NOMO-1 (cell line): ENCODE measurements at regions not wholly inside any gene's neighbourhood (a gene's known extent, or its start where the extent isn't known, plus 50 kb on each side); places are given as distances from the start of the nearest gene placed in this dataset.
A peak's percentile ranks its signal among the peaks of the same experiment; 100 is the strongest.

Source experiments
- DNase-seq, 2 experiments: peaks; one replicate each; lab custom pipeline; 2025; ENCODE audit not compliant: unreplicated experiment in 2 of 2; lab: John Stamatoyannopoulos, UW

DNA sequence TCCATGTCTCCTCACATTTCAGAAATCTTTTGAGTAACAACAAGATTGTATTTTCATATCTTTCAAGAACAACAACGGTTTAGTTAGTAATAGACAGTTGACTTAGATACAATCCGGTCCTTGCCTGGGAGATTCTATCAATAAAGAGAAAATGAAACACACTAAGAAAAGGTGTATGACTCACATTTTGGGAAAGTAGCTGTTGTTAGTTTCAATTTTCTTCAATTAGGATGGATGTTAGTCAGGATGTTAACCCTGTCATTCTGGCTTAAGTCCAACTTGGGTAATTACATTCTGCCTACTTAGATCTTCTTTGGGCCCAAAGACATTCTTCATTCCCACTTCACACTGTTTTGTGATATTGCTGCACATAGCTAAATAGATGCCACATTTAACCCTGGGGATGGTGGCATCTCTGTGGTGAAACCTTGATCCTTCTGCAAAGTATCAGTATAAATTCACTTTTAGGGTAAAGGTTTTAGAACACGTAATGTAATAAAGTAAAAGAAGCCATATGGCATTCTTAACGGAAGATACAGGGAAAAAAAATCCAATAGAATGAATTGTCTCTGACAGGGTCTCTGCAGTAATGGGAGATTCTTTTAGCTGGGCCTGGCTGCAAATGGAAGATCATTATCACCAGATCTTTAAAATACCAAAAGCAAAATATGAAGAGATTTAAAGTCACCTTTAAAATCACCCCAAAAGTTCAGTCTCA is 365.5 kb downstream of the FIGN start:
- no peak for DNase-seq

DNA sequence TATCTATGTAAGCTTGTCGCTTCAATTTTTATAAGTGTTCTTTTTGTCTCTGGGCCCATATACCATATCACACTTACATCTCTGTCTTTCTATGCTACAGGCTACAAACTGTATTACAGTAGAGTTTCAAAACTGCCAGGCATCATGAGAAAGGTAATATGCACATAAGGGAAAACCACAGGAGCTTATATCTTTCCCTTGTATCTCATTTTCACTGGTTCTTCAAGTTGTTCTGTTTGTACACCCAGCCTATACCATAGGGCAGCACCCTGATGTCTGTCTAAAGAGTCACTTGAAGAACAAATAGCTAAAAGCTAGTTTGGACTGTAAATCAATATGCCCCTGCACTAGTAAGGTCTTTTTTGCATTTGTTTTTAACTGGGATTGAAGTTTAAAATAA is 366.7 kb downstream of the FIGN start:
- no peak for DNase-seq

DNA sequence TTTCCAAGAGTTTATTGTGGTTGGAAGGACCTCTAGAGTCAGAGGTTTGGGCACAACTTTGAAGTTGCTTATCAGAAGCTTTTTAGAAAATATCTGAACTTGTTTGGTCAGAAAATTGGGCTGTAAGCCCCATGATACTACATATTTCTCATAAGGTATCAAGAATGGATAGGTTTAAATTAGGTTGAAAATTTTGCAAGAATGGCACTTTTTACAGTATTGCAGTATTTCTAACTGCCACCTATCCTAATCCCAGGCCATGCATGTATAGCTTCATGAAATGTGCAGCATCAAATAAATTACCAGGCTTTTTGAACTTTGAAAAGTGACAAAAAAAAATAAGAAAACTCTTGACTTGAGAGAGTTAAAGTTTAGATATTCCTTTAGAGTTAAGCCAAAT is 367.2 kb downstream of the FIGN start:
- DNase-seq: no peak

DNA sequence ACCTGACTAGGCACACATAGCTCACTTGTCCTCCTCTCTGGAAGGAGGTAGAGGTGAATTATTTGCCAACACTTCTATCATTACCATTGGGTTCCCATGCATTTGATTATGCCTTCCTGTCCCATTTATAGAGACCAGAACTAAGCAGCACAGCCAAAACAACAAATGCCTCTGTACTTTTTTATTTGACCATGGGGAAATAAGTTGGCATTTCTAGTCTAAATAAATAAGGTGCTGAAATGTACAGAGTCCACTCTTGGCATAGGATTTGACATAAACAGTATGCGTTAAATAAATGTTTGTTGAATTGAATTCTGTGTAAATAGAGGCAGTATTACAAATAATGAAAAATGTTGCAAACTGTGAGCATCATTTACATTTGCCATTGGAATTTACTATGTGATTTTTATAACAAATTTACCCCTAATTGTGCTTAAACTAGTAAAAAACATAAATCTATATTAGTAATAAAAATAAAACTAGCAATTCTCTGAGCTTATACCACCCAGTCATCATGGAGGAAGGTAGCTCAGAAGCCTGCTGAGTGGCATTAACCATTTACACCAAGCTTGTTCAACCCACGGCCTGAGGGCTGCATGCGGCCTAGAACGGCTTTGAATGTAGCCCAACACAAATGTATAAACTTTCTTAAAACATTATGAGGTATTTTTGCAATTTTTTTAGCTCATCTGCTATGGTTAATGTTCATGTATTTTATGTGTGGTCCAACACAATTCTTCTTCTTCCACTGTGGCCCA is 367.8 kb downstream of the FIGN start:
- DNase-seq: no peak

DNA sequence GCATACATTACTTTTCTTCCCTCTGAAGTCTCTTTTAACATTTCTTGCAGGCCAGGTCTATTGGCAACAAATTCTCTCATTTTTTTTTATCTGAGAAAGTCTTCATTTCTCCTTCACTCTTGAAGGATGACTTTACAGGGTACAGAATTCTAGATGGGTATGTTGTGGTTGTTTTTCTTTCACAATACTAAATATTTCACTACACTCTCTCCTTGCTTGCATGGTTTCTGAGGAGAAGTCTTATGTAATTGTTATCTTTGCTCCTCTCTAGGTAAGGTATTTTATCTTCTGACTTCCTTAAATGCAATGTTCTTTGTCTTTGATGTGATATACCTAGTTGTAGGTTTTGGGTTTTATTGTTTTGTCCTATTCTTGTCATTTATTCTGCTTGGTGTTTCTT is 371.1 kb downstream of the FIGN start:
- no peak for DNase-seq

DNA sequence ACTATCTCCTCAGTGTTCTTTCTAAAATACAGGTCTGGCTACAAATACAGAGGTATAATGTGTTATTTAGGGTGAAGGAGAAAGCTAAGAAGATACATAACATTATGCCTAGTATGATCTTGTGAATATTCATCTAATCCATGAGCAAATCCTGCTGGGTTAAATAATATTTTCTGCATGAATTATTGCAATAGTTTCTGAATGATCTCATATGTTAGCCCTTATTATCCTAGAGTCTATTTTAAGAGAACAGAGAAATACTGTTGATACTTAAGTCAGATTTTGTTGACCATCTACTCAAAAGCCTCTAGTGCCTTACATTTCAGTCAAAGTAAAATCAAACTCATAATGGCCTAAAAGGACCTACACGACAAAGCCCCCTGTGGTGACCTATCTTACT is 382.3 kb downstream of the FIGN start:
- DNase-seq: no peak

DNA sequence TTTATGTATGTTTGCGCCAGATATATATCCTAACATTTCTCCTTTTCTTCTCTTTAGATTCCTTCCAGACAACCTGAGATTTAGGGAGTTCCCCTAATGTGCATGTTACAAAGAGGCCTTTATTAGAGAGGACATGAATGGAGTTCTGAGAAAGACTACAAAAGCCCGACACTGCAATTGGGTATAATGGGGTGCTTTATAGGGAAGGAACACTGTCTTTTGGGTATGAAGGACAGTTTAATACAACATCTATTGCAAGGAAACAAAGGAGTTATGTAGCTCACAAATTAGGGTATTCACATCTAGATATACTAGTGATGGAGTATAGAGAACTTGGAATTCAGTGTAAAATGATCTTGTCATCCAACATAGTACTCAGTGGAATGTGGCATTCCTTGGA is 383.8 kb downstream of the FIGN start:
- DNase-seq: no peak

DNA sequence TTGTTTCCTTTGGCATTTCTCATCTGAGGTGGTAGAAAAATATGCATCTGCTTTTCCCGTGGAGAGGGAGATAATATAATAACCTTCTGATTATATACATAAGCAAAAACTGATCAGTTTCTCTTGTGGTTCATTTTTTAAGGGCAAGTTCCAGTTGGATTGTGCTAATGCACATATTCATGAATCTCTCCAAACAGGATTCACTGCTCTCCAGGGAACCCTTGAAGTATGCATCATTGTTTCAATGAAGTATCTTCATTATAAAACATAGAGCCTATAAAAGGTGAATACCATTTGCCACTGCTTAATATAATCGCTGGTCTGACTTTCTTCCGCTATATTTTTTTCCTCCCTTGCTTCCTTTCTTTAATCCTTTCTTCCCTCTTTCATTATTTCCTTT is 384.7 kb downstream of the FIGN start:
- DNase-seq: no peak

DNA sequence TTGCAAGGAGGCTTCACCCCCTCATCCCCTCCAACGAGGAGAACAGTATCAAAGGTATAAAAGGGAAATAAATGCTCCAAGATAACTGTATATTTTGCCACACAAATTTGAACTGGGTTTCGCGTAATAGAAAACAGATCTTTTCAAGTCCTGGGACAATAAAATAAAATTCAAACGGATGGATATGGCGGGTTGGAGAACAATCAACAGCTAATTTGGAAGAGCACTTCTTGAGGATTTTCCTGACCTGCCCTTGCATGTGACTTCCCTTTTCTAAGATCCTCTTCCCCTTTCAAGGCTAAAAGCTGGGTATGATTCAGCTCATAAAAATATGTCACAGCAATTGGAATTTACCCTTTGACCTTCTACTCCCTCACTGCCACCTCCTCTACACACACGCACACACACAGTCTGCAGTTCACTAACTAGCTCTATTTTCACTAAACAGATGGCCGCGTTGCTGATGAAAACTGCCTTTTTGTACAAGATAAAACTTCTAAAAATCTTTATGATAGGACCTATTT is 386.9 kb downstream of the FIGN start:
- peak; percentile 88 to 95 for DNase-seq

DNA sequence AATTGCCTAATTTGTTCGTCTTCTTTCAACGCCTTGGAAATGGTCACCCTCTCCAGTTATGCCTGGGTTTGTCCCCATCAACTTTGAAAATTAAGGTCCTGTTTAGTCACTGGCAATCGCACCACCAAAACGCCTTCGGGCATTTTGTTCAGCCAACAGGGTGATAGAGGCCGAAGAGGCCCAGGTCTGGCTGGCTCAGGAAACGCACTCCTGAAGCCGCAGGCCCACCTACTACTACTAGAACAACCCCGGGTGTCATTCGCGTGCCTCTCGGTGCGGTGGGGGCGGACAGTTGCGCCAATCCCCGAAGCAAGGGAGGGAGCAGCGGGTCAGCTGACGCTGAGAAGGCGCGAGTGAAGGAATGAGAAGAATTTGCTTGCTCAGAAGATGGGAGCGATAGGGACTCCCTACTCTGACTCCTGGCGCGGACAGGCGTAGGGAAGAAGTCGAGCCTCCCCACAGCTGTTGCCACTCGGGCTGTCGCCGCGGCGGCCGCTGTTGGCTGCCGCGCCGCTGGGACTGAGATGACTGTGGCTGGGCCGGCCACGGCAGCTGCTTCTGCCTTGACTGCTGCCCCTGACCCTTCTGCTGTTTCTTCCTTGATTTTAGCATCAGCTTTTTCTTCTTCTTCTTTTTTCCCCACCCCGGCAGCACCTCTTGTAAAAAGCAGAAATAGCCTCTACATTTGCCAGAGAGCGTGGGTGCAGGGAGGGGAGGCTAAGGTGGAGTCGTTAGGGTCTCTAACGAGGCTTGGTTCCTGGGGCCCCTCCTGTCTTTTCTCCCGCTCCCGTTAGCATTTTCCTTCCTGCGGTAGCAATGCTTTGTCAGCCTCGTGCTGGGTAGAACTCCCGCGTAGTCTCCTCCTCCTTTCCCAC is 387.6 kb downstream of the FIGN start:
- DNase-seq: peak; percentile 18 to 30

DNA sequence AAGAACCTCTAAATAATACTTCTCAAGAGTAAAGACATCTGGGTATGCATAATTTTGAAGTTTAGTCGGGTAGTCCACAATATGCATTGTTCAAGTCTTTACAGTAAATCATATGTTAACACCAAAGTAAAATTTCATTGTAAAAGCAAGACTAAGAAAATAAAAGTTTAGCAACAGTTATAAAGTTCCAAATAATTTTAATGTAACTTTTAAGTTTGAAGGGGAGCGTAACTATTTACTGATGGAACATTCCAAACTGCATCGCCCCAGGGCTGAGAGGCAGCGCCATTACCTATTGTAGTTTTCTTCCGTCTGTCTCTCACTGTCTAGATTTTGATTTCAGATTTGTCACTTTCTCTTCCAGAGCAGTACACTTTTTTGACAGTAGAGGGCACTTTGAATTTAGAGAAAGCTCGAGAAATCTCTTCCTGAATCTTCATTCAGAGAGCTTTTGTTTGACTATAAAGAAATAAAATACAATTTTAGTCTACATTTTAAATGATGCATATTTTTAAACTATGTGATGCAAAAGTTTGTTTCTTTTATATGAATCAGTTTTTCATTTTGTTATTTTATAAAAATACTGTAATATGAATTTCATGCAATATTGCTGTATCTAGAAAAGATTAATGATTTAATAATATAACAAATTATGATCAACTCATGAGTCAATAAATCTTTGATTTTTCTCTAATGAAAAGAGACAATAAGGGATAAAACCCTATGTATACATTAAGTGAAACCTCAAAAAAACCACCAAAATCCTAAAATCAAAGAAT is 389.8 kb downstream of the FIGN start:
- DNase-seq: peak in 1 of 2 experiments; percentile 66

DNA sequence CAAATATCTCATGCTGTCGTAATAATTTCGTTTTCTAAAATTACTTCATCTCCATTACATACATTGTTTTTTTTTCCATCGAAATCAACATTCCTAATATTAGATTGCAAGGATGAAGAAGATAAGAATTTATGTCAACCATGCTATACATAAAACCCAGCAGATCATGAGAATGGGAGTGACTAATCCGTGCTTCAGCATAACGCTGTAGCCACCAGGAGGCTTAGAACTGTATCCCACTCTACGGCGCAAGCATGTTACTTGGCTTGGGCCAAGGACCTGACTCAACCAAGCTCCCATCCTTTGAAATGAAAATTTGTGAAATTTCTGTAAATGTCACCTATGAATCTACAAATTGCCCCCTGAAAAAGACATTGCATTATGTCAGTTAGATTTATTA is 392.5 kb downstream of the FIGN start:
- DNase-seq: no peak

DNA sequence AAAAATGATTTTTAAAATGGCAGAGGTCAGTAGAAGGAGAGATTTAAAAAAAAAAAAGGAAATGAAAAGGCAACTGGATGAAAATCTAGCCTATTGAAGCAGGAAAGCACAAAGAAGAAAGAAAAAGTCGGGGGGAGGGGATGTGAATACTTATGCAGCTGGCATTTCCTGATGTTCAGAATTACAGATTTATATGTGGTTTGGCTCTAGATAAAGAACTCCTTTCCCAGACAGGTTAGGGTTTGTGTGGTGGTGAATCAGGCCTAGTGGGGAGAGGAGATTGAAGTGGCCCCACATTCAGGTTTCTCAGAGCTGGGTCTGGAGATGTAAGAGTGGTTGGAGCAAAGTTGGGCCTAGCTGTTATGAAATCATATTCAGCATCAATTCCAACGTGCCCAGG is 394.4 kb downstream of the FIGN start:
- DNase-seq: no peak

DNA sequence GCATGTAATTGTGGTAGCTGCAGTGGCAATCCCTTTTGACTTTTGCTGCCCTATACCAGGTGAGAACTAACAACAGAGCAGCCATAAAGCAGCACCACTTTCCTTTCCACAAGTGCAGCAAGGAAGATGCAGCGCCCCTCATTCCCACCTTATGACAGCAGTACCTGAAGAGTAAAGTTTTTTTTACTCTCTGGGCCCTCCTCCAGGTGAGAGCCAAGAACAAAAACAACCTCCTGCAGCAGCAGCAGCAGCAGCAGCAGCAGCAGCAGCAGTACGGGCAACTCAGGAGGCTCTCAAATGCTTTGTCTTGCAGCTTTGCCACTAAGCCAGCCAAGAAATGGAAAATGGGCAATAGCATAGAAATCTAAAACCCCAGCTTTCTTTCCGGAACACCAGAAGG is 397.5 kb downstream of the FIGN start:
- DNase-seq: no peak

DNA sequence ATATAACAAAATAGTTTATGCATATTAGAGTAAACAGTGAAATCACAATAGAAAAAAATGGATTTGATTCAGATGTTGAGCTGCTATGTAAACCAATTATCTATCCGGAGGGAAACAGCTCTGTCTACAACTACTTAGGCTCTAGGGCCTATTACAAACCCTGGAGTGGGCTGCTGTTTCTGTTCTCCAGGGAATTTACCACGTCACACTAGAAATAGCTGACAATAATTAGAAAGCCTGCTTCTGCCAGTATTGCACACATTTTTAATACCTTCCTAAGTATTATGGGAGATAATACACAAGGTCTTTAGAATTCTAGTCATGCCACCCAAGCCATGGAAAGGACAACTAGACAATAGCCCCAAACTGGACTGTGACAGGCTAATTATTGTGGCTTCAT is 411.1 kb downstream of the FIGN start:
- DNase-seq: no peak

DNA sequence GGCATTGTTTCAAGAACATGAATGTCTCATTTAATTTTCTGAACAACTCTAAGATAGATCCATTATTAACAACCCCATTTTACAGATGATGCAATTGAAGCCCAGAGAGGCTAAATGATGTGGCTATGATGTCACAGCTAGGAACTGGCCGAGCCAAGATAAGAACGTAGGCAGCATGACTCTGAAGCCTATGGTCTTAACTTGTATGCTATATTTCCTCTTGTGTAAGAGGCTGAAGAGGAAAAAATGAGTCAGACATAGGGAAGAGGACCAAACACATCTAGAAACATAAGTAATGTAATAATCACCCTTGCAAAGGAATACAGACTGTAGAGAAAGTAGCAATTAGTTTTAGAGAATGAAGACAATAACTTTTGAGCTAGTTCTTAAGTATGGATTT is 416.8 kb downstream of the FIGN start:
- peak in 1 of 2 experiments; percentile 1 for DNase-seq

DNA sequence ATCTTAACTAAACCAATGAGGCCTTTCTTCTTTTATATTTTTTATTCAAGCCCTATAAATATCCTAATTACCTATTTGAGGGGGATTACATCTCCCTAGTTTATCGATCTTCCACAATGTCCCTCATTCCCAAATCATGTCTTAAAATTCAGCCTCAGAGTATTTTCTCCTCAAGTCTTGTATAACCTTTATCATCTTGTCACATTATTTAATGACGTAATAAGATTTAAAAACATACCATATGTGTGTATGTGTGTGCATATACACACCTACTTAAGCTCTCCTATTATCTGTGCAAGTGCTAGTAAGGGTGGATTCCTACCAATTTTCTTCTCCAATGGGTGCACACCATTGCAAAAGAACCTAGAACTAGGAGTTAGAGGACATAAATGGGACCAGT is 421.1 kb downstream of the FIGN start:
- DNase-seq: no peak

DNA sequence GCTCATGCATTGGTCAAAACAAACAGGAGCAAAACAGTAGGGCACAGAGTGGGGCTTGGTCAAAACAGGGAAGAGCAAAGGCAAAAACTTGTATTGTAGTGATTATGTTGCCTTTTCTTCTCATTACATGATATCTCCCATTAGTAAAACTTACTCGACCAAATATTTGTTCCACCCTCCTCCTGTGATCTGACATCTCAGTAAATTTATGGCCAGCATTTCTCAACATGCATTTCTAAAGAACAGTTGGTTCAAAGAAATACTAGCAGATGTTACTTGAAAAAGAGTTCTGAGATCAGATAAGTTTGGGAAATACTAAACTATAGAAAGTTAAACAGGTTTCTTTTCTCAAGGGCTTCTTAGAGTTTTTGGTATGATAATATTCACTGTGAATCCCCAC is 423.1 kb downstream of the FIGN start:
- no peak for DNase-seq

DNA sequence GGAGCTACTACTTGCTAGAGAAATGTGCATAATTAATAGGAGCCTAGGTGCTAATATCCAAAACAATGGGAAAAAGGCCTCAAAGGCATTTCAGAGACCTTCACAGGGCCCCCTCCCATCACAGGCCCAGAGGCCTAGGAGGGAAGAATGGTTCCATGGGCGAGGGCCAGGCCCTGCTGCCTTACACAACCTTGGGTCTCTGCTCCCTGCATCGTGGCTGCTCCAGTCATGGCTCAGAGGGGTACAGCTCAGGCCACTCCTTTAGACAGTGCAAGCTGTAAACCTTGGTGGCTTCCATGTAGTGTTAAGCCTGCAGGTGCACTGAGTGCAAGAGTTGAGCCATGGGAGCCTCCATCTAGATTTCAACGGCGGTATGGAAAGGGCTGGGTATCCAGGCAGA is 429.2 kb downstream of the FIGN start:
- DNase-seq: no peak

DNA sequence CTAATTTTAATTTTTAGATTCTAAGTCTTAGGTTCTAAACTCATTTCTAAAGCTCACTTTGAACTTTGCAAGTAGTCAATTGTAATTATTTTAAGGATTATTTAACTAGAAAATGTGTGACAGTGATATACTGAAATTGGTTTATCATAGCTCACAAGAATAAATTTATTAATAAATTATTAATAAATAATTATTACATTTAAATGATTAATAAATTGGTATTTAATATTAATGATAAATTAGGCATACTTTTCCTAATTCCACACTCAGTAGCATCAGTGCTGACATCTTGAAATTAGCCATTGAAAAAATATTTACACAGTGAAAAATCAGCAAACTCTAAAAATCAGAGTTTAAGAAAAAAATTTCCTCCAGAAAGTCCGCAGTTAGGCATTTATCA is 433.7 kb downstream of the FIGN start:
- DNase-seq: no peak

DNA sequence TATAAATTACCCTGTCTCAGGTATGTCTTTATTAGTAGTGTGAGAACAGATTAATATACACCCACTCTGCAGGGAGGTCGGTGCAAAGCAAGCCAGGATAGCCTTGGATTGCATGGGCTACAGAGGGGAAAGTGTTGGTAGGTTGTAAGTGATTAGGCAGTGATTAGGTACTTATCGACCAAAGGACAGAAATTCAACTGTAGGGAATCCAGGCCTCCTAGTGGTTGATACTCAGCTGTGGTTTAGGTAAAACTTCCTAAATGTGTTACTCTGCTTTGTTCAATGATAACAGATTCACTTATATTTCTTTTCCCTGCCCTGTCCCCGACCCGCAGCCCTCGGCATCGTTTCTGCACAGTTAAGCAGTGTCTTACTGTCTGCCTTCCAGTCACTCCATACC is 444.0 kb downstream of the FIGN start:
- DNase-seq: no peak
